Endodermal cell (in vitro differentiated cells): ENCODE measurements at regions not wholly inside any gene's neighbourhood (a gene's known extent, or its start where the extent isn't known, plus 50 kb on each side); places are given as distances from the start of the nearest gene placed in this dataset.
A peak's percentile ranks its signal among the peaks of the same experiment; 100 is the strongest.

Experiments used
- DNase-seq: peaks from one replicate; pipeline ENCODE4 v3.0.0-alpha.2; 2017
- H3K27ac ChIP-seq: 2 replicates; pipeline ENCODE4 v1.5.1; 2013; ENCODE audit warnings: mild to moderate bottlenecking, low read depth, low read length, moderate library complexity
- H3K27me3 ChIP-seq: 2 replicates; pipeline ENCODE4 v1.6.1; 2013; ENCODE audit warnings: mild to moderate bottlenecking, low read length, moderate library complexity; ENCODE audit not compliant: insufficient read depth, control insufficient read depth, poor library complexity, severe bottlenecking
- H3K36me3 ChIP-seq: 2 replicates; pipeline ENCODE4 v1.7.0; 2013; ENCODE audit warnings: mild to moderate bottlenecking, low read length, moderate library complexity; ENCODE audit not compliant: control insufficient read depth, insufficient read depth
- H3K4me1 ChIP-seq: one replicate; pipeline ENCODE4 v1.7.0; 2013; ENCODE audit warnings: low read length; ENCODE audit not compliant: control insufficient read depth, insufficient read depth
- H3K4me3 ChIP-seq: 2 replicates; pipeline ENCODE4 v1.5.1; 2013; ENCODE audit warnings: mild to moderate bottlenecking, low read length, moderate library complexity
- H3K9ac ChIP-seq: 2 replicates; pipeline ENCODE4 v1.6.1; 2013; ENCODE audit warnings: mild to moderate bottlenecking, low read length, moderate library complexity; ENCODE audit not compliant: poor library complexity, severe bottlenecking; ENCODE audit errors: extremely low read depth
- H3K9me3 ChIP-seq: 2 replicates; pipeline ENCODE4 v1.6.1; 2013; ENCODE audit warnings: mild to moderate bottlenecking, low read length, moderate library complexity; ENCODE audit not compliant: control insufficient read depth
- H3K27ac Mint-ChIP-seq: 2 replicates; pipeline ENCODE4 v1.8.0; 2020; ENCODE audit warnings: mixed read lengths
- H3K27me3 Mint-ChIP-seq: 2 replicates; pipeline ENCODE4 v1.8.0; 2021; ENCODE audit warnings: mild to moderate bottlenecking, mixed read lengths; ENCODE audit not compliant: insufficient read depth
- H3K36me3 Mint-ChIP-seq: 2 replicates; pipeline ENCODE4 v1.8.0; 2020; ENCODE audit warnings: low read depth, mixed read lengths
- H3K4me1 Mint-ChIP-seq: 2 replicates; pipeline ENCODE4 v1.8.0; 2020; ENCODE audit warnings: mixed read lengths
- H3K4me3 Mint-ChIP-seq: 2 replicates; pipeline ENCODE4 v1.8.0; 2020; ENCODE audit warnings: mild to moderate bottlenecking, moderate library complexity, mixed read lengths
- H3K9me3 Mint-ChIP-seq: 2 replicates; pipeline ENCODE4 v1.8.0; 2020; ENCODE audit warnings: mild to moderate bottlenecking, mixed read lengths
- CTCF ChIP-seq: fragments of 200-600 bp; sonication (generic); conservative IDR thresholded peaks from 2 replicates; pipeline ENCODE4 v1.5.0; 2021; ENCODE audit warnings: antibody characterized with exemption, mild to moderate bottlenecking
- WGBS, 2 experiments: methylation state at CpG; one replicate each; pipeline versions ENCODE4 v1.1.5 to v1.1.7; 2013; ENCODE audit warnings: missing lambda C conversion rate in 2 of 2, mixed read lengths in 1 of 2; ENCODE audit not compliant: insufficient coverage in 1 of 2, insufficient read length in 1 of 2; 5-methylcytosine and 5-hydroxymethylcytosine counted together

DNA sequence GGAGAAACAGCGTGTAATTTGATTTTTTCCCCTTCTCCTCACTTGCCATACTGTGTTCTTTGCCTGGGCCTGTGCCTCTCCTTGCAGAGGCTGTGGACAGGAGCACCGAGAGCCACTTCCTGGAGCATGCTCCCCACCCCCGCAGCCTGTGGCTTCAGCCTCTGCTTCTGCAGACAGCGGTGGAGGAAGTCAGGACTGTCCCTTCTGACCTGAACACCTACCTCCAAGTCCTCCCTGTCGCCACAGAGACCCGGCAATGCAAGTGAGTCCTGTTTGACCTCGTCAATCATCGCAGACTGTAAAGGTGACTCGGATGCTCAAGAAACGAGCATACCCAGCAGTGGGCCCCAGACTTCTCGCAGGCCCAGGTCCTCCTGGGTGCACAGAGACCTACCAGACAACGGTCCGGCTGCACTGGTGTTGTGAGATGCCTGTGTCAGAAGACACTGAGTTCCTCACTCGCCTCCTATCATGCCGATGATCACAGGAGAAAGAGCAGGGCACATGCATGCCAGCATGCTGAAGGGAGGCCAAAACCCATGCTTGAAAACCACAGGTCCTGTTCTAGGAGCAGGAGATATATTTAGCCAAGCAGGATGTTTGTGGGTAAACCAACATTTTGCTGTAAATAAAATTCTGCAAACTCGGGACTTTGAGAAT is 198.8 kb downstream of the AUH start:
- peak overlapping the region; percentile 38 for H3K27ac ChIP-seq
- H3K4me1 Mint-ChIP-seq = peaks cover 6% of the 10 kb centered on the region
- no peak overlapping the region for H3K9ac ChIP-seq
- H3K27me3 Mint-ChIP-seq = no peaks in the 10 kb centered on the region
- 81 to 92% methylated on average over 11 to 16 of the region's 16 CpGs for WGBS, 2 experiments
- no peak overlapping the region for H3K4me3 ChIP-seq
- H3K27ac Mint-ChIP-seq = no peak overlapping the region
- no peaks in the 10 kb centered on the region for H3K27me3 ChIP-seq
- TF ChIP-seq CTCF = no peak
- DNase-seq = peak; percentile 62
- no peaks in the 10 kb centered on the region for H3K36me3 Mint-ChIP-seq
- no peak overlapping the region for H3K4me3 Mint-ChIP-seq
- H3K36me3 ChIP-seq = no peaks in the 10 kb centered on the region
- no peaks in the 10 kb centered on the region for H3K9me3 Mint-ChIP-seq
- no peaks in the 10 kb centered on the region for H3K4me1 ChIP-seq
- H3K9me3 ChIP-seq = no peaks in the 10 kb centered on the region

- Histone ChIP-seq H3K4me1 (no peaks in the 10 kb centered on the region), H3K27ac (no peak overlapping the region), H3K9me3 (no peaks in the 10 kb centered on the region), H3K4me3 (no peak overlapping the region), H3K27me3 (no peaks in the 10 kb centered on the region), H3K36me3 (no peaks in the 10 kb centered on the region), H3K9ac (no peak overlapping the region)
- 93 to 99% methylated on average over 4 to 8 of the region's 8 CpGs for WGBS, 2 experiments
- no peak for TF ChIP-seq CTCF
- Mint-ChIP-seq H3K36me3 (no peaks in the 10 kb centered on the region), H3K9me3 (peaks cover 2% of the 10 kb centered on the region), H3K4me3 (no peak overlapping the region), H3K27me3 (no peaks in the 10 kb centered on the region), H3K27ac (no peak overlapping the region), H3K4me1 (peaks cover 6% of the 10 kb centered on the region)
- peak; percentile 23 for DNase-seq
These were observed 198.3 kb downstream of the AUH start for GRCh38 chr9:91163444-91163772.

GRCh38 chr9:91163773-91164471 is 197.8 kb downstream of the AUH start:
- H3K27me3 ChIP-seq = no peaks in the 10 kb centered on the region
- H3K9me3 Mint-ChIP-seq = peaks cover 2% of the 10 kb centered on the region

More at GRCh38 chr9:91163773-91164471, 197.8 kb downstream of the AUH start:
- TF ChIP-seq CTCF = no peak
- 94 to 96% methylated on average over 15 to 17 of the region's 17 CpGs for WGBS, 2 experiments
- Mint-ChIP-seq H3K4me3 (no peak overlapping the region), H3K27ac (no peak overlapping the region), H3K4me1 (peaks cover 6% of the 10 kb centered on the region), H3K27me3 (no peaks in the 10 kb centered on the region), H3K36me3 (no peaks in the 10 kb centered on the region)
- H3K9me3 ChIP-seq = no peaks in the 10 kb centered on the region
- no peak overlapping the region for H3K4me3 ChIP-seq
- H3K9ac ChIP-seq = no peak overlapping the region
- H3K27ac ChIP-seq = no peak overlapping the region
- no peaks in the 10 kb centered on the region for H3K36me3 ChIP-seq
- H3K4me1 ChIP-seq = no peaks in the 10 kb centered on the region
- peak; percentile 38 for DNase-seq
